ENCODE measurements at regions not wholly inside any gene's neighbourhood (a gene's known extent, or its start where the extent isn't known, plus 50 kb on each side); places are given as distances from the start of the nearest gene placed in this dataset.

GRCh38 chr7:49583440-49583839 lies 190.0 kb upstream of the VWC2 start:
- no peak for TF ChIP-seq CTCF (IDR thresholded peaks at IDR 0.05)
- TF ChIP-seq POLR2A (IDR thresholded peaks at IDR 0.05), result no peak
- TF ChIP-seq EP300 (IDR thresholded peaks at IDR 0.05), result no peak
